Mesenchymal stem cell (in vitro differentiated cells and primary cell): ENCODE measurements at regions not wholly inside any gene's neighbourhood (a gene's known extent, or its start where the extent isn't known, plus 50 kb on each side); places are given as distances from the start of the nearest gene placed in this dataset.
"Not testable (repeated sequence)": the region's sequence is repeated elsewhere in the genome, so short reads cannot be mapped to it uniquely, and the experiment has no call there.

Experiments
- DNase-seq: peaks from one replicate; pipeline ENCODE4 v3.0.0-alpha.2; 2013
- H2AFZ ChIP-seq: one replicate; pipeline ENCODE4 v1.6.1; 2013; ENCODE audit warnings: low read depth, mild to moderate bottlenecking, control low read depth, inconsistent platforms, low read length, moderate library complexity
- H2AK5ac ChIP-seq: 2 replicates; pipeline ENCODE4 v1.6.1; 2013; ENCODE audit warnings: low read length, moderate library complexity, mild to moderate bottlenecking, inconsistent platforms; ENCODE audit not compliant: severe bottlenecking
- H2BK120ac ChIP-seq: one replicate; pipeline ENCODE4 v1.6.1; 2013; ENCODE audit warnings: low read depth, mild to moderate bottlenecking, inconsistent platforms, low read length, moderate library complexity
- H2BK12ac ChIP-seq, 2 experiments: one replicate each; pipeline ENCODE4 v1.6.1; 2013; ENCODE audit warnings: inconsistent platforms in 2 of 2, low read length in 2 of 2, mild to moderate bottlenecking in 2 of 2, moderate library complexity in 2 of 2, control low read depth in 1 of 2
- H2BK15ac ChIP-seq: one replicate; pipeline ENCODE4 v1.6.1; 2013; ENCODE audit warnings: mild to moderate bottlenecking, low read depth, inconsistent platforms; ENCODE audit not compliant: poor library complexity, severe bottlenecking
- H2BK5ac ChIP-seq: 2 replicates; pipeline ENCODE4 v1.6.1; 2013; ENCODE audit warnings: low read depth, mild to moderate bottlenecking, low read length, control low read depth, inconsistent platforms; ENCODE audit not compliant: poor library complexity, severe bottlenecking
- H3K14ac ChIP-seq, 2 experiments: one replicate each; pipeline ENCODE4 v1.6.1; 2013; ENCODE audit warnings: inconsistent platforms in 2 of 2, low read length in 2 of 2, control low read depth in 1 of 2, mild to moderate bottlenecking in 1 of 2, moderate library complexity in 1 of 2
- H3K18ac ChIP-seq, 2 experiments: one replicate each; pipeline ENCODE4 v1.6.1; 2013; ENCODE audit warnings: inconsistent platforms in 2 of 2, low read length in 2 of 2, control low read depth in 1 of 2, low read depth in 1 of 2, mild to moderate bottlenecking in 1 of 2
- H3K23ac ChIP-seq, 2 experiments: one replicate each; pipeline ENCODE4 v1.6.1; 2013; ENCODE audit warnings: inconsistent platforms in 2 of 2, low read length in 2 of 2, mild to moderate bottlenecking in 2 of 2, moderate library complexity in 2 of 2, control low read depth in 1 of 2
- H3K27ac ChIP-seq: 2 replicates; pipeline ENCODE4 v1.5.1; 2013; ENCODE audit warnings: mild to moderate bottlenecking, moderate library complexity, low read length, control low read depth, inconsistent platforms; ENCODE audit not compliant: poor library complexity, severe bottlenecking
- H3K27me3 ChIP-seq, 2 experiments: 2 replicates each; pipeline versions ENCODE4 v1.6.1 to v1.7.0; 2013; ENCODE audit warnings: low read length in 2 of 2, mild to moderate bottlenecking in 2 of 2, moderate library complexity in 2 of 2, control low read depth in 1 of 2, inconsistent platforms in 1 of 2; ENCODE audit not compliant: control insufficient read depth in 1 of 2, insufficient read depth in 1 of 2
- H3K36me3 ChIP-seq, 2 experiments: 2 replicates each; pipeline versions ENCODE4 v1.6.1 to v1.7.0; 2013; ENCODE audit warnings: low read length in 2 of 2, control low read depth in 1 of 2, inconsistent platforms in 1 of 2, low read depth in 1 of 2, mild to moderate bottlenecking in 1 of 2; ENCODE audit not compliant: insufficient read depth in 2 of 2, control insufficient read depth in 1 of 2
- H3K4ac ChIP-seq, 2 experiments: one replicate each; pipeline ENCODE4 v1.6.1; 2013; ENCODE audit warnings: inconsistent platforms in 2 of 2, low read length in 2 of 2, mild to moderate bottlenecking in 2 of 2, moderate library complexity in 2 of 2, control low read depth in 1 of 2, low read depth in 1 of 2
- H3K4me1 ChIP-seq: 2 replicates; pipeline ENCODE4 v1.6.1; 2013; ENCODE audit warnings: low read depth, low read length, control low read depth; ENCODE audit not compliant: control insufficient read depth, insufficient read depth
- H3K4me2 ChIP-seq: 2 replicates; pipeline ENCODE4 v1.6.1; 2013; ENCODE audit warnings: low read length, mild to moderate bottlenecking, inconsistent platforms; ENCODE audit not compliant: poor library complexity, severe bottlenecking
- H3K4me3 ChIP-seq, 2 experiments: 2 replicates each; pipeline versions ENCODE4 v1.5.1 to v1.7.0; 2013; ENCODE audit warnings: low read length in 2 of 2, mild to moderate bottlenecking in 2 of 2, control low read depth in 1 of 2, low read depth in 1 of 2; ENCODE audit not compliant: insufficient read depth in 1 of 2
- H3K79me1 ChIP-seq: replicated peaks from 2 replicates; pipeline ENCODE4 v1.6.1; 2013; ENCODE audit warnings: mild to moderate bottlenecking, control low read depth, low read length, inconsistent platforms; ENCODE audit not compliant: poor library complexity, severe bottlenecking
- H3K9ac ChIP-seq: 2 replicates; pipeline ENCODE4 v1.7.0; 2013; ENCODE audit warnings: mild to moderate bottlenecking, low read length, moderate library complexity
- H3K9me3 ChIP-seq: 2 replicates; pipeline ENCODE4 v1.7.0; 2013; ENCODE audit warnings: mild to moderate bottlenecking, low read length; ENCODE audit not compliant: control insufficient read depth
- H4K8ac ChIP-seq: one replicate; pipeline ENCODE4 v1.6.1; 2013; ENCODE audit warnings: inconsistent platforms, mild to moderate bottlenecking, low read length, moderate library complexity
- H4K91ac ChIP-seq: one replicate; pipeline ENCODE4 v1.6.1; 2013; ENCODE audit warnings: mild to moderate bottlenecking, low read length, inconsistent platforms
- WGBS: methylation state at CpG from one replicate; pipeline ENCODE4 v1.1.7; 2013; ENCODE audit warnings: mixed read lengths; 5-methylcytosine and 5-hydroxymethylcytosine counted together

GRCh38 chr6:27052082-27052730 is 195.3 kb upstream of the PRSS16 start:
- not testable (repeated sequence) for H3K18ac ChIP-seq, H3K4ac ChIP-seq, H2BK5ac ChIP-seq, H2AFZ ChIP-seq, H2AK5ac ChIP-seq, H3K36me3 ChIP-seq, H3K4me2 ChIP-seq, H4K91ac ChIP-seq, H3K4me1 ChIP-seq, H3K27me3 ChIP-seq, H3K9me3 ChIP-seq, H2BK120ac ChIP-seq, H4K8ac ChIP-seq, H2BK15ac ChIP-seq, H2BK12ac ChIP-seq, H3K14ac ChIP-seq, H3K9ac ChIP-seq, DNase-seq, H3K79me1 ChIP-seq, H3K23ac ChIP-seq, H3K4me3 ChIP-seq
- WGBS: 79% methylated on average over 7 of the region's 10 CpGs
- peak overlapping the region; percentile 82 for H3K27ac ChIP-seq

- no peaks in the 10 kb centered on the region for H3K79me1 ChIP-seq
- 96% methylated on average over 4 of the region's 5 CpGs for WGBS
- DNase-seq: no peak
These were observed 194.8 kb upstream of the PRSS16 start for GRCh38 chr6:27052731-27053082.

GRCh38 chr6:27053738-27054137 is 193.8 kb upstream of the PRSS16 start:
- Histone ChIP-seq H2BK15ac (no peak overlapping the region), H3K27me3 (peaks cover 0 to 7% of the 10 kb centered on the region in 2 experiments), H2AFZ (no peak overlapping the region), H2AK5ac (no peak overlapping the region), H2BK5ac (no peak overlapping the region), H3K14ac (no peak overlapping the region), H3K4me2 (no peak overlapping the region), H3K4me1 (peaks cover 3% of the 10 kb centered on the region), H2BK120ac (no peak overlapping the region), H3K4me3 (no peak overlapping the region), H3K23ac (no peak overlapping the region), H3K36me3 (no peaks in the 10 kb centered on the region), H3K79me1 (no peaks in the 10 kb centered on the region), H3K18ac (no peak overlapping the region), H3K27ac (no peak overlapping the region), H3K9ac (no peak overlapping the region), H3K4ac (no peak overlapping the region), H2BK12ac (no peak overlapping the region), H4K8ac (no peak overlapping the region), H3K9me3 (no peaks in the 10 kb centered on the region), H4K91ac (no peak overlapping the region)
- no peak for DNase-seq

More at GRCh38 chr6:27052731-27053082, 194.8 kb upstream of the PRSS16 start:
- Histone ChIP-seq H3K36me3 (no peaks in the 10 kb centered on the region), H3K4ac (no peak overlapping the region), H3K27me3 (peaks cover 0 to 7% of the 10 kb centered on the region in 2 experiments), H2BK5ac (no peak overlapping the region), H2AFZ (no peak overlapping the region), H2AK5ac (no peak overlapping the region), H3K23ac (no peak overlapping the region), H4K91ac (no peak overlapping the region), H2BK12ac (no peak overlapping the region), H2BK120ac (no peak overlapping the region), H3K4me2 (no peak overlapping the region), H4K8ac (no peak overlapping the region), H3K4me1 (peaks cover 3% of the 10 kb centered on the region), H2BK15ac (no peak overlapping the region), H3K9ac (no peak overlapping the region), H3K14ac (no peak overlapping the region), H3K9me3 (no peaks in the 10 kb centered on the region), H3K4me3 (no peak overlapping the region), H3K27ac (no peak overlapping the region), H3K18ac (no peak overlapping the region)

DNA sequence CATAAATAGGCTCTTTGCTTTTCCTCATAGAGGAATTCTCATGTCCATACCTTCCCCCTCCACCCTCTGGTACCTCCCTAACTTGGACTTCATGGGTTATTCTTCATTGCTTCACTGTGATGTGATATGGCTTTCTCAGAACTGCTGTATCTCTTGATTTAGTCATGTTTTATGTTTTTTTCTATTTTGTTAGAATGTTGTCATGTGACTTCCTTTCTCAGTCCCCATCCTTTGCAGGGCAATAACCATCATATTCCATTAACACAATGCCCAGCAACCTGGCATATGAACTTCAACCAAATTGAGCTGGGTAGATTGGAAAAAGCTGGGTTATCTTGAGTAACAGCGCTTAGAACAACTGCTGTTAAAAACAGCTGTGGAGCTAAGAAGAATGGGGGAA is 190.9 kb upstream of the PRSS16 start:
- no peak overlapping the region for H2AFZ ChIP-seq
- H3K4me3 ChIP-seq: no peak overlapping the region
- H3K14ac ChIP-seq: no peak overlapping the region
- no peak overlapping the region for H4K8ac ChIP-seq
- no peak overlapping the region for H3K4me2 ChIP-seq
- H2BK15ac ChIP-seq: no peak overlapping the region
- no peak overlapping the region for H3K23ac ChIP-seq
- H2BK5ac ChIP-seq: no peak overlapping the region
- DNase-seq: no peak
- no peak overlapping the region for H2AK5ac ChIP-seq
- H3K27me3 ChIP-seq: peaks cover 0 to 7% of the 10 kb centered on the region in 2 experiments
- WGBS: 88% methylated on average over 1 of the region's 1 CpG
- H3K18ac ChIP-seq: no peak overlapping the region
- H4K91ac ChIP-seq: no peak overlapping the region
- H3K9ac ChIP-seq: no peak overlapping the region
- H2BK120ac ChIP-seq: no peak overlapping the region
- H2BK12ac ChIP-seq: no peak overlapping the region
- no peaks in the 10 kb centered on the region for H3K9me3 ChIP-seq
- no peaks in the 10 kb centered on the region for H3K36me3 ChIP-seq
- no peak overlapping the region for H3K4ac ChIP-seq
- H3K79me1 ChIP-seq: no peaks in the 10 kb centered on the region
- no peak overlapping the region for H3K27ac ChIP-seq
- peaks cover 3% of the 10 kb centered on the region for H3K4me1 ChIP-seq
